ENCODE measurements at regions not wholly inside any gene's neighbourhood (a gene's known extent, or its start where the extent isn't known, plus 50 kb on each side); places are given as distances from the start of the nearest gene placed in this dataset.
"Not testable (repeated sequence)": the region's sequence is repeated elsewhere in the genome, so short reads cannot be mapped to it uniquely, and the experiment has no call there.

- DNase-seq (ENCODE audit: insufficient read length, low spot score) (no peak), FAIRE-seq (no peak)
Measured at GRCh38 chr16:65283181-65283651, 161.4 kb upstream of the CDH11 start.

DNA sequence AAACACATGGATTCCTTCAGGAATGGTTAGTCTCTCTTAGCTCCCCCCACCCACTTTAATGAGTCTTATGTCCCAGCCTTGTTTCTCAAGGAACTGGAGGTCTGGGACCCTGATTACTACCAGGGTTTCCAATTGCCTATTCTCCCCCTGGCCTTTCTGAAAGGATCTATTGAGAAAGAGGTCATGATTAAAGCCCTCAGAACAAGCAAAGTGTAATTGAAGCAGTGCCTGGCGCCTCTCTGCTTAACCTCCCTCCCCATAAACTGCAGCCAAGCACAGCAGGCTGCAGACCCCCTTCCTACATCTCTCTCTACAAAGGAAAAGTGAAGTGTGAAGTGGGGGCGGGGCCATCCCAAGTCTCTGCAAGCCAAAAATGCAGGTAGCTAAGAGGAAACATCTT, 159.7 kb upstream of the CDH11 start:
- DNase-seq (ENCODE audit: insufficient read length, low spot score) (no peak), FAIRE-seq (no peak)

DNA sequence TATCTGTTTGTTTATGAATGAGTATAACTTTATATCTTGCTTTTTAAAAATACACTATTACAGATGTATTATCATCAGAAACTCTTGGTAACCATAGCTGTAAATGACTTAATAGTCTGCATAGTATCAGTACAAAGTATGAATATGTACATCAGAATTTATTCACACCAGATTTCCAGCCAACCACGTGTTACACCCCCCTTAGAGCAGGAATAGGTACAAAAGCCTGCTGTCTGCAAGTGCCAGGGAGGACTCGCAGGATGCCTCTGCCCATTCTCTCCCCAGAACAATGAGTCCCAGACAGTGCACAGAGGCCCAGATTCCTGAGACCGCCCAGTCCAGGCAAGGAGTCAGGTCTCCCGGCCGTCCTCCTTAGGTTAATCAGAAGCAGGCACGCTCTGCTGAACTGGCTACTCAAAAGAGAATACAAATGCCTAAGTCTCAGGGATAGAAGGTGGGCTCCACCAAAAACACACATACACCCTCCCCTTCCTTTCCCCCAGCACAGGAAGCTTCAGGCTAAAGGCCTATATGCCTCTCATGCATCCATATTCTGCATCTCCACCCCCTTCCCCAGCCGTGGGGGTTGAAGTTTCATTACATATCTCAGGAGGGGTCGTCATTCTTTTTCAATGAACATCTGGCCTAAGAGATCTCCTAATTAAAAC, 159.1 kb upstream of the CDH11 start:
- FAIRE-seq (no peak), DNase-seq (ENCODE audit: insufficient read length, low spot score) (no peak)

GRCh38 chr16:65279576-65279975, 157.7 kb upstream of the CDH11 start:
- no peak for DNase-seq (ENCODE audit: insufficient read length, low spot score)
- no peak for FAIRE-seq

- FAIRE-seq, result no peak
- no peak for DNase-seq (ENCODE audit: insufficient read length, low spot score)
Measured at GRCh38 chr16:65278874-65279273, 157.0 kb upstream of the CDH11 start.

DNA sequence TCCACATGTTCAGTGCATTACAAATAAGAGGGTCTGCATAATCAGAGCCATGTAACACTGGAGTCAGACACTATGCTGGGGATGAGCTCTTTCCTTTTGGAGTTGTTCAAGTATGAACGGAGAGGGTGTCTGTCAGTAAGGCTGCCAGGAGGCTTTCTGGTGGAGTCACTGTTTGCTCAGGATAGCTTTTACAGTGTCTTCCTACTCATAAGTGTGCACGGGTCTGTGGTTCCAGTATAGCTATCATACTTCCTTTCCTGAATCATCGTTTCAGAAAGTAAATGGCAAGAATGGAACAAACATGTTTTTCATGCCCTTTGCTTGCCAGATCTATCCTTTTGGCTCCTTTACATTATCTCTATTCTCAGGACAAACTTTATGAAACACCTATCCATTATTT, 152.7 kb upstream of the CDH11 start:
- FAIRE-seq, result no peak
- no peak for DNase-seq (ENCODE audit: insufficient read length, low spot score)

DNA sequence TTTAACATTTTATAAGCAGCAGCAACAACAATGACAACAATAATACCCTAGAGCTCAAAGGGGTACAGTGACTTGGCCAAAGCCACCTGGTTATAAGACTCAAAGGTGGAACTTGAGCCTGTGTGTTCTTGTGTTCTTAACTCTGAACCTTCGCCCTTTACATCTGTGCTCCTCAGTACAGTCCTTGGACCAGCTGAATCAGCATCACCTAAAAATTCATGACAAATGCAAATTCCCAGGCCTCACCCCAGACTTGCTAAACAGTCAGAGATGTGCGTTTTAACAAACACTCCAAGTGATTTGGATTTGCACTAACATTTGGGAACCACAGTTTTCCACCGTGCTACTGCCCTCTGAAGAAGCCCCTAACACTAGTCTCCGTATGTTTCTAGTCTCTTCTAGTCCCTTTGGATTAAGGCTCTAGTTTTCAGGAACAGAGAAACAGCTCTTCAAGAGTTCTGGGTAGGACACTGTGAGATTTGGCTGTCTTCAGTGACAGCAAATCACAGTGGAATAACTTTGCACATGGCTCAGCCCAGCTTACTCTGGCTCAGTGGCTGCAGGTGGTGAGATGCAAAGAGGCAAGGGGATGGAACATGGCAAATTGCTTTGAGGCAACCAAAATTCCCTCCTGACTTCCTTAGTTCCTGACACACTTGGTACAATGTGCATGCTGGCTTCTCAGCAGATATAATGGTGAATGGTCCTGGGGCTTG, 151.0 kb upstream of the CDH11 start:
- FAIRE-seq (no peak), DNase-seq (ENCODE audit: insufficient read length, low spot score) (no peak)

GRCh38 chr16:65271996-65272395, 150.1 kb upstream of the CDH11 start:
- DNase-seq (ENCODE audit: insufficient read length, low spot score), result no peak
- no peak for FAIRE-seq

- no peak for FAIRE-seq
Measured at GRCh38 chr16:65268331-65268730, 146.5 kb upstream of the CDH11 start.

DNA sequence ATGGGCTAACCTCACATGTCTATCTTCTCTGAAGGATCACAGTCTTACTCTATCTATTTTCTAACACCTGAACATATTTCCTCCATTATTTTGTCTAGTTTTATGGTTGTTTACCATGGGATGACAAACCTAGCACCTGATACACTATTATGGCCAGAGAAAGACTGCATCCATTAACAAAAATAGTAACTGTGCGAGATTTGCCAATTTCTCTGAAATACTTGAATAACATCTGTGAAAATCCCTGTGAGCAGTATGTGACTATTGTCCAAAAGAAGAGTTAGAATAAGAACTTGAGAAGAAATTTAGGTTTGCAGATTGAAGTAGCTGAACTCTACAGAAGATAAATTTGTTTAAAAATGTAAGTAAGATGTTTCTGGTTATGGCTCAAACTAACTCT, 142.0 kb upstream of the CDH11 start:
- no peak for FAIRE-seq
- DNase-seq (ENCODE audit: insufficient read length, low spot score), result no peak

More at GRCh38 chr16:65268331-65268730, 146.5 kb upstream of the CDH11 start:
- no peak for DNase-seq (ENCODE audit: insufficient read length, low spot score)

DNA sequence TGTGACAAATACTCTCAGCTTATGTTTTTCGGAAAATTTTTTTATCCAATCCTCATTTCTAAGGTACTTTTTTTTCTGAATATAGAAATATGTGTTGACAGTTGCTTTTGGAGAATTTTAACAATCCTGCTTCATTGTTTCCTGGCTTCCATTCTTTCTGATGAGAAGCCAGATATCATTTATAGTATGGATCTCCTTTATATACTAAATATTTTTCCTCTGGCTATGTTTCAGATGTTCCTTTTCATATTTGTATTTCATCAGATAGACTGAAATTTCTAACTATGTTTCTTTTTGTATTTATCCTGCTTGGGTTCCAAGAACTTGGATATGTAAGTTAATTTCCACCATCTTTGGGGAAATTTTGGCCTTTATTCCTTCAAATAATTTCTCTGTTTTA, 138.9 kb upstream of the CDH11 start:
- no peak for FAIRE-seq
- DNase-seq (ENCODE audit: insufficient read length, low spot score), result no peak

DNA sequence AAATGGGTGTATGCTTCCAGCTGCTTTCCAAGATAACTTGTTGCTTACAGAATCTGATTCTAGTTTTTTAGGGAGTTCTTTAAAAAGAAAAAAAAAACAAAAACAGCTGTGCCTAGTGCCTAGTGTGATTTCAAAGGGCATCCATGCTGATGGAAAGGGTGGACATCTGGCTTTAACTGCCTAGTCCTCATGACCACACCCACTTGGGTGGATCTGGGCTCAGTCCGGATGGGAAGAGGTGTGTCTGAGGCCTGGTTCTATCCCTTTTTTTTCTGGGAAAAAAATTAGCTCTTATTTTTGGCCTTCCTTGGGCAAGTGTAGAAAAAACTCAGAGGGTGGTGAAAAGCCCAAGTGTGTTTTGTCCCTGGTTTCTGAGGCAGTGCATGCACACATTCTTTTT, 132.3 kb upstream of the CDH11 start:
- no peak for DNase-seq (ENCODE audit: insufficient read length, low spot score)

GRCh38 chr16:65249768-65250167, 127.9 kb upstream of the CDH11 start:
- no peak for FAIRE-seq
- no peak for DNase-seq (ENCODE audit: insufficient read length, low spot score)

More for the DNA sequence above, 132.3 kb upstream of the CDH11 start:
- no peak for FAIRE-seq

DNA sequence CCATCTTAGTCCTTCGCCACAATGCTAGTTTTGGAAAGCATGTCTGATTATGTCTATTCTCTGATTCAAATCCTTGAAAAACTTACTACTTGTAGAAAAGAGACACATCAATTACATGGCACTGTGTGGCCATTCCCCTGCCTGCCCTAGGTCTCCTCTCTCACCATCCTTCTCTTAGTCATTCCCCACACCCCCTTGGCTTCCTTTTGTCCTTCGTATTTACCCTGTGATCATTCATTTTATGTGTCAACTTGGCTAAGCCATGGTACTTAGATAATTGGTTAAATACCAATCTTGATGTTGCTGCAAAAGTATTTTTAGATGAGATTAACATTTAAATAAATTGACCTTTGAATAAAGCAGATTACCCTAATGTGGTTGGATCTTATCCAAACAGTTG, 122.9 kb upstream of the CDH11 start:
- DNase-seq (ENCODE audit: insufficient read length, low spot score), result no peak
- FAIRE-seq, result no peak

DNA sequence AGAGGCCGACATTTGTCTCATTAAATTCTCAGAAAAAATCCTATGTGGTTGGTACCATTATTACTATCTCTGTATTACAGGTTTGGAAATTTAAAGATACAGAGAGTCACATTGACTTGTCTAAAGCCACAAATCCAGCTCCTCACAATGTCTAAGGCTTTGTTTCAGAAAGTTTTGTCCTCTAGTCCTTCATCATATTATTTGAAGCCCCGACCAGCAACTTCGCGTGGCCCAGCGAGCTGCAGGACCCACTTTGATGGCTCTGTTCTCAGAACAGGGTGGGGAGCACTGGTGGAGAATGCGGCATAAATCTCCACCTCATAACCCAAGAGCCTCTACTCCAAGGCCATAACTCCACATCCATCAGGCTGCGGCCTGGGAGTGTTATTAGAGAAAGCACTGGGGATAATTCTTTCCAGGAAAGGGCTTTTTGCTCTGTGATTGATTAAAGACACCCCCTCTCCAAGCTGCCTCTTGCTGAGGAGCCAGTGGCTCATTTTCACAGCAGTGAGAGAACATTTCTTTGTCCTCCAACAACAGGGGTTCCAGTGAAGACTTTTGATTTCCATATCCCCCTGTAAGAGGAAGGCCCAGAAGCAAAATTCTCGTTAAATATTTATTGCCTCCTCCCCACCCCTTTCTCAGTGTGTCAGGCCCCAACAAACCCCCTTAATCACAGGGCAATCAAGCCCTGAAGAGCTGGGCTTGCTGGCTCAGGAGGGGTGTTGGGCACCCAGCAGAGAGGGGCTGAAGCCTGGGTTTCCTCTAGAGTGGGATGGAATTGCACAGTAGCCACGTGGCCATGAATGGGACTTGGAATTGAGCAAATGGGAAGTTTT, 113.7 kb upstream of the CDH11 start:
- DNase-seq (ENCODE audit: insufficient read length, low spot score) (no peak), FAIRE-seq (no peak)

DNA sequence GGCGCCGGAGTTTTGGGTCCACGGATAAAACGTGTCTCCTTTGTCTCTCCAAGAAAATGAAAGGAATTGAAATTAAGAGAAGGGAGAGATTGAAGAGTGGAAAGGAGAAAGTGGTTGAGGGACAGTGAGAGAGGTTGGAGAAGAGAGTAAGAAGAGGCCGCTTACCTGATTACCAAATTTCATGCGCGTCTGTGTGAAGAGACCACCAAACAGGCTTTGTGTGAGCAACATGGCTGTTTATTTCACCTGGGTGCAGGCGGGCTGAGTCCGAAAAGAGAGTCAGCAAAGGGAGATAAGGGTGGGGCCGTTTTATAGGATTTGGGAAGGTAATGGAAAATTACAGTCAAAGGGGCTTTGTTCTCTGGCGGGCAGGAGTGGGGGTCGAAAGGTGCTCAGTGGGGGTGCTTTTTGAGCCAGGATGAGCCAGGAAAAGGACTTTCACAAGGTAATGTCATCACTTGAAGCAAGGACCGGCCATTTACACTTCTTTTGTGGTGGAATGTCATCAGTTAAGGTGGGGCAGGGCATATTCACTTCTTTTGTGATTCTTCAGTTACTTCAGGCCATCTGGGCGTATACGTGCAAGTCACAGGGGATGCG, 113.0 kb upstream of the CDH11 start:
- not testable (repeated sequence) for FAIRE-seq

GRCh38 chr16:65229191-65229662, 107.4 kb upstream of the CDH11 start:
- no peak for DNase-seq (ENCODE audit: insufficient read length, low spot score)
- FAIRE-seq, result no peak

More for the DNA sequence above, 113.0 kb upstream of the CDH11 start:
- DNase-seq (ENCODE audit: insufficient read length, low spot score), result not testable (repeated sequence)

DNA sequence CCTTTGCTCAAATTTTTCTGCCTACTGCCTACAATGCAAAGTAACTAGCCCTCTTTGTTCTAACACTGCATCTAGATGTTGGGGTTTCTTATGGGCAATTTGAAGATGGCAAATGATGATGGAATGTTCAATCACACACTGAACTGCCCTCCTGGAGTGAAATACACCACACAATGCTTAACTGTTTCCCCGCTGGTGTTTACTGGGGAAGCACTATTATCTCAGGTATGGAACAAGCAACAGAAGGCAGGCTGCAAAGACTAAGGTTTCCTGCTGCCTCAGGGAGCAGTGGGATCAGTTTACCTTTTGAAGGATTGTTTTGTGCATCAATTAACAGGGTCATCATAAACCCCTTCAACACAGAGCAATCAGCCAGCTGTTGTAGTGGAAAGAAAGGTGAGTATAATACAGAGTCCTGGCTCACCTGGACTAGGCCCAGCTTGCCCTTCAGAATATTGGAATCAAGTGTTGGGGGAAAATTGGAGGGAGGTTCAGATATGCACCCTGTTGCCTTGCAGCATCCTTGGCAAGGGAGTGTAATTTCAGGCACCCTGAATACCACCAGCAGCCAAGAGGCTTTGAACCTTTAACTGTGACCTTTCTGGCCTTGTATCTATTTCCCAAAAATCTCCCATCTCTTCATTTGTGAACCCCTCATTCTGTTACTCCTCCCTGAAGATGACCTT, 105.4 kb upstream of the CDH11 start:
- DNase-seq (ENCODE audit: insufficient read length, low spot score) (no peak), FAIRE-seq (no peak)

DNA sequence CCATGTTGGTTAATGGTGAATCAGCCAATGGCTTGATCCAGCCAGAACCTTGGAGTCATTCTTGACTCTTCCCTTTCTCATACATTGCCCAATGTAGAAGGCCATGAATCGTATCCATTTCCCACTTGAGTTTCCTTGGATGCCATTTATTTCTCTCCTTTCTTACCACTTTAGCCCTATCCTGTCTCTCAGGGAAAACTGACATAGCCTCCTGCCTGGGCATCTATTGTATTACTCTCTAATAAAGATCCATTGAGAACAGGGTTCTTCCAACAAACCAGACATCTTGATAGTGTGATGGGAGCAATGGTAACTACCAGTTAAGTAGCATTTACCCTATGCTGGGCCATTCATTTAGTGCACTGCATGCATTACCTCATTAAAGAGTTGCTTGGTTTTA, 104.2 kb upstream of the CDH11 start:
- DNase-seq (ENCODE audit: insufficient read length, low spot score), result no peak

GRCh38 chr16:65225488-65225887, 103.6 kb upstream of the CDH11 start:
- FAIRE-seq, result no peak

More for the DNA sequence above, 104.2 kb upstream of the CDH11 start:
- FAIRE-seq, result no peak

More at GRCh38 chr16:65225488-65225887, 103.6 kb upstream of the CDH11 start:
- DNase-seq (ENCODE audit: insufficient read length, low spot score), result no peak

Data from GM19239 (cell line).